NCI-H146 treated with DMSO at 0.1 percent for 48 hours (cell line): ENCODE measurements at regions not wholly inside any gene's neighbourhood (a gene's known extent, or its start where the extent isn't known, plus 50 kb on each side); places are given as distances from the start of the nearest gene placed in this dataset.
"Not testable (repeated sequence)": the region's sequence is repeated elsewhere in the genome, so short reads cannot be mapped to it uniquely, and the experiment has no call there.

Experiments used
- DNase-seq: peaks from one replicate; lab custom pipeline; 2025; ENCODE audit not compliant: unreplicated experiment; lab: John Stamatoyannopoulos, UW

DNA sequence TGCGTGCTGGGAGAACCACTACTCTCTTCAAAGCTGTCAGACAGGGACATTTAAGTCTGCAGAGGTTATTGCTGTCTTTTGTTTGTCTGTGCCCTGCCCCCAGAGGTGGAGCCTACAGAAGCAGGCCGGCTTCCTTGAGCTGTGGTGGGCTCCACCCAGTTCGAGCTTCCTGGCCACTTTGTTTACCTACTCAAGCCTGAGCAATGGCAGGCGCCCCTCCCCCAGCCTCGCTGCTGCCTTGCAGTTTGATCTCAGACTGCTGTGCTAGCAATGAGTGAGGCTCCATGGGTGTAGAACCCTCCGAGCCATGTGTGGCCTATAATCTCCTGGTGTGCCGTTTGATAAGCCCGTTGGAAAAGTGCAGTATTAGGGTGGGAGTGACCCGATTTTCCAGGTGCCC is 542.5 kb upstream of the KLF4 start:
- DNase-seq = not testable (repeated sequence)

DNA sequence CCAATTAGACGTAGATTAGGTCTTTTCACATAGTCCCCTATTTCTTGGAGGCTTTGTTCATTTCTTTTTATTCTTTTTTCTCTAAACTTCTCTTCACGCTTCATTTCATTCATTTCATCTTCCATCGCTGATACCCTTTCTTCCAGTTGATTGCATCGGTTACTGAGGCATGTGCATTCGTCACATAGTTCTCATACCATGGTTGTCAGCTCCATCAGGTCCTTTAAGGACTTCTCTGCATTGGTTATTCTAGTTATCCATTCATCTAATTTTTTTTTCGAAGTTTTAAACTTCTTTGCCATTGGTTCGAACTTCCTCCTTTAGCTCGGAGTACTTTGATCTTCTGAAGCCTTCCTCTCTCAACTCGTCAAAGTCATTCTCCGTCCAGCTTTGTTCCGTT is 541.7 kb upstream of the KLF4 start:
- not testable (repeated sequence) for DNase-seq

DNA sequence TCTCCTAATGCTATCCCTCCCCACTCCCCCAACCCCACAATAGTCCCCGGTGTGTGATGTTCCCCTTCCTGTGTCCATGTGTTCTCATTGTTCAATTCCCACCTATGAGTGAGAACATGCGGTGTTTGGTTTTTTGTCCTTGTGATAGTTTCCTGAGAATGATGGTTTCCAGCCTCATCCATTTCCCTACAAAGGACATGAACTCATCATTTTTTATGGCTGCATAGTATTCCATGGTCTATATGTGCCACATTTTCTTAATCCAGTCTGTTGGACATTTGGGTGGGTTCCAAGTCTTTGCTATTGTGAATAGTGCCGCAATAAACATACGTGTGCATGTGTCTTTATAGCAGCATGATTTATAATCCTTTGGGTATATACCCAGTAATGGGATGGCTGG is 537.1 kb upstream of the KLF4 start:
- DNase-seq = not testable (repeated sequence)

DNA sequence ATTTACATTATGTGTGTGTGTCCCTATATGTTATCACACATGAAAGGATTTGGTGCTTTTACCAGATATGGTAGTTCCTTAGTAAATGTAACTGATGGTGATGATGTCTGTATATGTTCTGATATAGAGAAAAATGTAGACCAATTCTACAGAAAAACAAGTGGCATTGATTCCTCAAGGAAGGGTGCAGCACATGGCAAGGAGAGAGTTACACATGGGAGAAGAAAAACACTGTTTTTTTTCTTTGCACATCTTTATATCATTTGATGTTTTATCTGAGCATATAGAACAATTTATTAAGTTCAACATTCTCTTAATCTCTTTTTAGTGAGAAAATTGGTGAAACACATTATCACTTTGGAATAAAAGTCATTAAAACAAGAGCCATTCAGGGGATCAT is 535.0 kb upstream of the KLF4 start:
- DNase-seq = no peak

DNA sequence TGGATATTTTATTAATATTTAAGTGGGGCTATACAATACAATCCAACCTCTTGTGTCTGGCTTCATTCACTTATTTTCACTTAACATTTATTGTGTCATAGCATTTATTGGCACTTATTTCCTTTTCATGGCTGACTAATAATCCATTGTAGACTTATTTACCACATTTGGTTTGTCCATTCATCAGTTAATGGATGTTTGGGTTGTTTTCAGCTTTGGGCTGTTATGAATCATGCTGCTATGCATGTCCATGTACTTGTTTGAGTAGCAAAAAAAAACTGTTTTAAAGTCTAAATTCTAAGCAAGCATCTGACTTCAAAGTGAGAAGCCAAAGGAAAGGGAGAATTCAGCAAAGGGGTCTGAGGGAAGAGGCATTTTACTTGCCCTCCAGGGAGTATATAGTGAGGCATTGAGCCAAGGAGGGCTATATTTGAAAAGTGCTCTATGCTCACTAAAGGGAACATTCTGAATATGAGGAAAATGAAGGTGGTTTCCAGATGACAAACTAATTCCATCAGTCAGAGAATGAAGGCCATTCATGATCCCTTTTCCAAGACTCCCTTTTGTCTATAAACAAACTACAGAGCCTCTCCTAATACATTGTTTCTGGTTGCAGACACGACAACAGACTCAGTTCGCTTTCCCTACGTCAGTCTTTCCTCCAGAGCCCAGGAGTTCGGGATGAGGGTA is 532.8 kb upstream of the KLF4 start:
- DNase-seq = no peak

DNA sequence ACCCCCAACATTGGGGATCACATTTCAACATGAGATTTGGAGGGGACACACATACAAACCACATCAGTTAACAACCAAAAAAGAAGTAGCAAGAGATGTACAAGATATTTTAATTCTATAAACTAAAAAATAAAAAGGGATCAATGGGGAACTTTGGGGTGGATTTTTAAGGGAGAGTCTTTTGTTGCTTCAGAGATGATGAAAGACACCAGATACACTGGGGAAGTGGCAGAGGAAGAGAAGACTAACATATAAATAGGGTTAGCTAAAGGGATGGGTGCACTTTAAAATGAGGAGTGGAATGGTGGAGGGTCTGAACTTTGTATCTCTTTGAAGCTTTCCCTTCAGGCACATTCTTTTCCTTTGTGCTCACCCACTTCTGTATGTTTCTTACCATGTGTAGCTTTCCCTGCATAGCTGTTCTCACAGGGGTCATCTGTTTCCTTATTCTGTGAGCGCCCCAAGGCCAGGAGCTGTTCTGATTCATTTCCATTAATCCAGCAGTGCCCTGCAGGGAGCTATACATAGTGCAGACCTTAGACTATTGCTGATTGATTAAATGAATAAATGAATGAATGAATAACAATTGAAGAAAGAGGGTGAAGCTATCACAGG is 531.6 kb upstream of the KLF4 start:
- DNase-seq = no peak

DNA sequence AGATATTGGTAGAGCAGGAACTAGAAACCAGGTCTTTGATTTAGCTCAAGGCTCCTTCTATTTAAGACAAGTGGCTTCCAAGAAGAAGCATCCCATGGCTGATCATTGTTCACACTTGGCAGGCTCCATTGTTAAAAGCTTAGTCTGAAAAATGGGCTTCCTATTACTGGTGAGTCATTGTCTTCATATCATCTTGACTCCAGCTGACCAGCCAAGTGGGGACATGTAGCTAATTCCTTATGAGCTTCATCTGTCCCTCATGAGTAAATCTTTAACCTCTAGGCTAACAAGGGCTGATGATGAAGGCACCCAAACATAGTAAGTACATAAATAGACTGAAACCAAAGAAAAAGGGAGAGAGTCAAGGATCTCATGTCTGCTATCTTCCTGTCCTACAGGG is 530.3 kb upstream of the KLF4 start:
- no peak for DNase-seq

DNA sequence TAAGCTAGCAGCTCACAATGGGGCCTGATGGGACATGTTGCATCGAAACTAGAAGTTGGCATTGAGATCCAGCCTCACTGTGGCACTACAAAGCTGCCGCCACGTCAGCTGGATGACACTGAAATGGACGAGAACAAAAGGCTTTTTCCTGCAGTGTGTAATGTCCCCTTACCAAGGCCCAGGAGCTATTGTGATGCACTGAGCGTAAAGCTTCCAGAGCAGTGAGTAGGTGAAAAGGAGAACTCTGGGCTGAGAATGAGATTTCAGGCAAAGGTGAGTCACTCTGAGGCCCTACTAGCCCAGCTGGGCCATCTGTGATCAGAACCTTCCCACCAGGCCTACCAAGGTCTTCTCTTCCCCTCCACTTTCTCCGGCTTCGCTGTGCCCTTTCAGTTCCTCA is 528.1 kb upstream of the KLF4 start:
- no peak for DNase-seq

DNA sequence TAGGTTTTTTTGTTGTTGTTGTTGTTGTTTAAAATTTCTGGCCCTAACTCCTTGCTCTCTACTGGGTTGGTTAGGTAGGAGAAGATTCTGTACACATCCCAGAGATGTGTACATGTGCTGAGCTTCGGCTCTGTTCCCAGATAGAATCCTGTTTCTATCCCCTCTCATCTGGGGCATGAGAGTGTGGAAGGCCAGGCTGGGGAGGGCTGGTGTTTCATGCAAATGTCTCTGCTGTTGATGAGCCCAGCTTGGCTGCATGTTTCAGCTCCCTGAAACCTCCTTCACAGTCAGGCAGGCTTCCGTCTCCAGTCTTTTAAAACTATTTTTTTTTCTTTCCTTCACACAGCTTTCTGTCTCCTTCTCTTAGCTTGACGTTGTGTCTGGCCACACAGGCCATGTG is 526.9 kb upstream of the KLF4 start:
- no peak for DNase-seq

DNA sequence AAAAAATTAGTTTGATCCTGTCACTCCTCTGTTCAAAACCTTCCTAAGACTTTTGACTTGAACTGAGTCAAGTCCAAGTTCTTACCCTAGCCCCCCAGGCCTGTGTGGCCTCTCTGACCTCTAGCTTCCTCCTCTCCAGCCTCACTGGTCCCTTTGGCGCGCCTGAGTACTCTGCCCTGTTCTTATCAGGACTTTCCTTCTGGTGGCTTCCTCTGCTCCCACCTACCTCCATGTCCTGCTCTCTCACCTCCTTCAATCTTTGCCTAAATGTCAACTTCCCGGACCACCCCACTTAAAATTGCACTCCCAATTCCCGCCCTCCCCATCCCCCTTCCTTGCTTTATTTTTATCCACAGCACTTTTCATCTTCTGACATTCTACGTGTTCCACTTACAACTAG is 526.1 kb upstream of the KLF4 start:
- no peak for DNase-seq

DNA sequence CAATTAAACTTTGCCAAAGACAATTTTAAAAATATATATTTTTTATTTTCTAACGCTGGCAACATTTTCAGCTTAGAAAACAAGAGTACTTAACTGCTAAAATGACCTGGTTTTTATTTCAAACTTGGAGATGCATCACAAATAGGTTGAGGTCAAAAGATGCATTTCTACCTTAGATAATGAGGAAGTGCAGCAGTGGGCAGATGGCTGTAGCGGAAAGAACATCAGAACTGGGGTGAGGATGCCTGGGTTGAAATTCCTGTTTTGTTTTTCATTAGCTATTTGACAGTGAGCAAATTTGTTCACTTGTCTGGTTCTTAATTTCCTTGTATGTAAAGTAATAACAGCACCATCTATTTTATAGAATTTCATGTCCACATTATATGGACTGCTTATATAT is 524.8 kb upstream of the KLF4 start:
- no peak for DNase-seq

DNA sequence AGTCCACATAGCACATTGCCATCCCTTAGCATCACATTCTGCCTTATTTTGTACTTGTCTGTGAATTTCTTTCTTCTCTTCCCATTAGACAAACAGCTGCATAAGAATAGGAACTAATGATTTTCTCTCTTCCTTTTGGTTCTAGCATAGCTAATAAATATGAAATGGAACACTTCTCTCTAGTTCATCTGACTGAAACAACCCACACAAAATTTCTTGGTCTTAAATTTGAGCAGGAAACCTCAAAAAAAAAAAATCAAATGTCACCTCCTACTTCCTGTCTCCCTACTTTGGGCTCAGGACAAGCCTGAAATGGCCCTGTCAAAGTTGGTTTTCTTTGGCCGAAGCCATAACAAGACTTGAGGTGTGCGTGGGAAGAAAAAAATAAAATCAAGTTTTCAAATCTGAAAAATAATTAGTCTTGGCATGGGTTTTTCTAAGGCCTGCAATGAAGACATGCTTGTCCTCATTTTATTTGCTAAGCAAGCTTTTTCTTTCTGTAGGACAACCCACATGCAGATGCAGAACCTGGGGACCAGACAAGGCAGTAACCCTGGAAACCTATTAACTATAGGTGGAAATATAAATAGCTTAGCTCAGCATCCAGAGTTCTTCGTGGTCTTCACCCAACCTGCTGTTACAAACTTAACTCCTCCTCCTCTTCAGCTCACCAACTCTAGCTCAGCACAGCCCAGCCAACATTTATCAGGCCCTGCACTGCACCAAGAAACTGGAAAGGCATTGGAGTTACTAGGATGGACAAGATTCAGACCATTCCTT is 523.5 kb upstream of the KLF4 start:
- no peak for DNase-seq

DNA sequence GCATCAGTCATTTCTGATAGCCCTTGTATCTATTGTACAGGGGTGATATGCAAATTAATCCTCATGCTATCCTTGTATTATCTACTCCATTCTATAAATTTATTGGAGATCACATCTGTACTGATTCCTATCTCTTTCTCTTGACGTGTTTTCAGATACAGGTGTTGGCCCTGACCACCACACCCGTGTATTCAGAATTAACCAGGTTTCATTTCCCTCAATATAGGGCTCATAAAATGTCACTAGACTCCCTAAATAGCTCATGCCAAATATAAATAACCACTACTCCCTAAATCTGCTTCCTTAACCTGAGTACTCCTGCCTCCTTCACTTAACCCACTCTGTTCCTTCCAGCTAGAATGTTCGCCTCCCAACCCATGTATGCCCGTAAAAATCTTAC is 522.8 kb upstream of the KLF4 start:
- DNase-seq = no peak

DNA sequence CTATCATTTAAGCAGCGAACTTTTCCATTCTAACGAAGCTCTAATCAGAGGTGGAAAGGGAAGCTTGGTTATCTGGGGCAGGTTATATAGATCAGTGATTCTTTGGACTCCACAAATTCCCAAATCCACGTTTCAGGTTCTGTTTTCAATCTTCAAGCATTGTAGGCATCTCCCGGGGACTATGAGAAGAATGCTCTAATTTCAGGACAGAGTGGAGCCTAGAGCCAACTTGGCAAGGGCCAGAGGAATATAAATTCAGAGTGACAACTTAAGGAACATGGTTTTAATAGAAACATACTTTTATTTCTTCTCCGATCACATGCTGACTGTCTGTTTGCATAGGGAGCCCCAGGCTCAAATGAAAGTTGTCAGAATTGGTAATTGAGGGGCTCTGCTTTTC is 514.0 kb upstream of the KLF4 start:
- no peak for DNase-seq

DNA sequence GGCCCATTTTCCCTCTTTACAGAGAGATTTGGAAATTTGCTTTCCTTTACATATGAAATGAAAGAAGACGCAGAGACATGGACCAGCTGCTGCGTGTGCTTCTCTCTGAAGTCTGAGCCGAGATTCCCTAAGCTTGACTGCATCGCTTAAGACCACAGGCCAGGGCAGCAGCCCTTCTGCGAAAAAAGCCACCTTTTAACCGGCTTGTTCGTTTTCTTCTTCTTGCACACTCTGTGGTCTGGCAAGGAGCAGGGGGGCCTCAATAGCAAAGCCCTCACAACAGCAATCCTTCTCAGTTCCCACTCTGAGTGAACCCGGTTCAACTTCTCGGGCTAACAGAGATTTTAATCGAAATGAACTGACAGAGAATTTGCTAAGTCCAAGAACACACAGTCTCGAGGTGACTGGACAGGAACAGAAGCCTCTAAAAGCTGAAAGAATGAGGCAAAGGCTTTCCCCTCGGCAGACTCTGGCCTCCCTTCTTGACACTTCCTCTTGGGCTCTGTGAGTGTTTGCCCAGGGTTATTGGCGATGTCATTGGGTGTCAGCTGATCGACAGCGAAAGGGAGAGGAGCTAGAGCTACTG is 512.9 kb upstream of the KLF4 start:
- no peak for DNase-seq

DNA sequence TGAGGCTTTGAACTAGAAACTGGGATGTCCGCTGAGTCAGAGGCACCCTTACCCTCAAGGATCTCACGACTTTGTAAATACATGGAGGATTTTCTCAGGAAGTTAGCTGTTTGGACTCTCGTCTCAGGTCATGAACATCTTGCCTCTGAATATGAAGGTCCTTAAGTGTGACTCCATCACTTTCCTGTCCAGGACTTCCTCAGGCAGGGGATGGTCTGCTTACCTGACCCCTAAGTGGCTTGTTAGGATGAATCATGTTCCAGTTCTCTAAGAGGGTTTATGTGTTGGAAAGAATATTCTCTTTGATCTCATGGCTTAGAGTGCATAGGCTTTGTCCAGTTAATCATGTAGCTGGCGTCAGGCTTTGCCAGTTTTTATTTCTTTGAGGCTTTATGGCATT is 511.7 kb upstream of the KLF4 start:
- no peak for DNase-seq

DNA sequence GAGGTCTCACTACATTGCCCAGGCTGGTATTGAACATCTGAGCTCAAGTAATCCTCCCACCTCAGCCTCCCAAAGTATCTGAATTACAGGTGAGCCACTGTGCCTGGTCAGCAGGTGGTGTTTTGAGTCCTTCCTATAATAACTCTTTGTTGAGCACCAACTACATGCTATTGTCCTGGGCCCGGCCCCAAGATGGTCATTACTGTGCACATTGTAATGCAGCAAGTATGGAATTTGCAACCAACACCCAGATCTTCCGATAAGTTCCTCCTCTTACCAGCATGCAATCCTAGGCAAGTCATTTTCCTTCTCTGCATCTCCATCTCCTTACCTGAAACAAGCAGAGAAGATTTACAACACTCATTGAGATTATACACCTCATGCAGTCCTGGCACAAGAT is 510.3 kb upstream of the KLF4 start:
- no peak for DNase-seq

DNA sequence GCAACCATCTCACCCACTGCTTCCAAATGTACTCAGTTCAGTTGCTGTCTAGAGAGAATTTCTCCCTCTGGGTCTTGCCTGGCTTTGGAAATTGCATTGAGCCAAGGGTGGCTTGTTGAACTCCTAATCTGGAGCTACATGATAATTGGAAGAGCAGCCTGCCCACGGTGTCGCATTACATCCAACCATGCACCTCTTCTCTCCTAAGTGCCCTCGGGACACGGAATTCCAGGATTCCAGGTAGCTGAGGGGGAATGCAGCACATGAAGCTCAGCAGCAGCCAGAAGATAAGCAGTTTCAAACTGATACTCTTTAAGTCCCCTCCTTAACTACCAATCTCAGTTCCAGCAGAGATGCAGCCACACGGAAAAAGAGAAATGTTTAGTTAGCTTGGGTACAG is 509.4 kb upstream of the KLF4 start:
- DNase-seq = peak; percentile 63

DNA sequence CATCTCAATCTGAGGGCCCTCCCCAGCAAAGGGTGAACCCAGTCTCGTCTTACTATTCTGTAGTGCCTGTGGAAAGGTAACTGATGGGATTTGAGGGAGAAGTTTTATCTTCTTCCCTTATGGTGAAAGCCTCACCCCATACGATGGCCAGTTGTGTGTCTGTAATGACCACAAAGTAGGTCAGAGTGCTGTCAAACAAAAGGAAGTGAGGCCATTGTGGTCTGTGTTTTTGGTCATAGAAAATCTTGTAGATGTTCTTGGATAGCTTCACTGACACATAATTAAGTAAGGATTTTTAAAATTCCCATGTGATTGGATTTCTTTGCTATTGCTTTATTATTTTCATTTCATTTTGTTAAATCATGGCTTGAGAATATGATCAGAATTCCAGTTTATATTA is 505.1 kb upstream of the KLF4 start:
- no peak for DNase-seq

DNA sequence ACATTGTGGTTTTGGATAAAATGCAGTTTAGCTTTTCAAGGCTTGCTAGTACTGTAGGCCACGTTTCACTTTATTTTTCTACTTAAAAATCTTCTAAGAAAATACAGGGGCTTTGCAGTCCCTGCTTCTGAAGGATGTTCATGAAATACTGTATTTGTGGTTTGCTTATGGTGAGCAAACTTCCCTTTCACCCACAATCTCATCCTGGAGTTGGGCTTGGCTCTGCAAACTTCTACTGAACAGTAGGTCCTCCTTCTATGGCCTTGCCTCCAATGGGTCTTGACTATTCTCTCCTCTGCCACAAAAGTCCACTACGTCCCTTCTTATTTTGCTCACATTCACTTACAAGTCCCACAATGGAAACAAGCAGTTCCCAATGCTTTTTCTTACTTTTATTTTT is 502.7 kb upstream of the KLF4 start:
- DNase-seq = no peak

DNA sequence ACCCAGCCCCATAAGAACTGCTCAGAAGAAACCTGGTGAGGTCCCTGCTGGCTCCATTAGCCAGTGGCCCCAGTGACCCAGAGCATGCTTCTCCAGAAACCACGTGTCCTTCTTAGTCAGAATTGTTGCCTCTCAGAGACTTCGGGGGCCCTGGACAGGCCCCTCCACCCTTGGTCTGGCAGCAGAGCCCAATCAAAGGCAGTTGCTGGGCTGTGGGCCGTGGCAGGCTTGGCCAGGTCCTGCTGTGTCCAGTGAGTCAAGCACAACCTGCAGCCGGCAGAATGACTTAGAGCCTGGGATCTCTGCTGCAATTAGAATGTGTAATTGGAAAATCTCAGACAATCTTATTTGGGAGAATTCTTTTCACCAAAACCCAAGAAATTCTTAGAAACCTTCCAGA is 502.0 kb upstream of the KLF4 start:
- no peak for DNase-seq

DNA sequence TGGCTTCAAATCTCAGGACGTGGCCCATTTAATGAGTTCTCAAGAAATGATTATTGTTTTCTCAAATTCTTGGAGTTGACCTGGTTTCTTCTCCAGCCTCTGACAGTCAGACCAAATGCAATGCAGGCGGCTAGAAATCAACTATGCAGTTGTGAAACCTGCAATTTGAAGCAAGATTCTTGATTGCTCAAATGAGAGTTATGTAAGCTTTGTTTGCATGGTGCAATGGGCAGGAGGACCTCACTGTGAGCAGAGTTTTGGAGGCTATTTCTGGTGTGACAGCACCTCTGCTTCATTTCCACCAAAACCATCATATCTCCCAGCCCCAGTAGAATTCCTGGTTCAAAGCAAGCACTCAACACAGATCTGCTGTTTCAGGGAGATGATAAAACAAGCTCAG is 500.0 kb upstream of the KLF4 start:
- no peak for DNase-seq
